HG03342 (cell line): ENCODE measurements at regions not wholly inside any gene's neighbourhood (a gene's known extent, or its start where the extent isn't known, plus 50 kb on each side); places are given as distances from the start of the nearest gene placed in this dataset.

Source experiments
- ATAC-seq: cut with Tn5 transposase; IDR thresholded peaks from one replicate; pipeline ENCODE4 v1.9.1; 2021; ENCODE audit warnings: mild to moderate bottlenecking, moderate library complexity; ENCODE audit not compliant: unreplicated experiment

DNA sequence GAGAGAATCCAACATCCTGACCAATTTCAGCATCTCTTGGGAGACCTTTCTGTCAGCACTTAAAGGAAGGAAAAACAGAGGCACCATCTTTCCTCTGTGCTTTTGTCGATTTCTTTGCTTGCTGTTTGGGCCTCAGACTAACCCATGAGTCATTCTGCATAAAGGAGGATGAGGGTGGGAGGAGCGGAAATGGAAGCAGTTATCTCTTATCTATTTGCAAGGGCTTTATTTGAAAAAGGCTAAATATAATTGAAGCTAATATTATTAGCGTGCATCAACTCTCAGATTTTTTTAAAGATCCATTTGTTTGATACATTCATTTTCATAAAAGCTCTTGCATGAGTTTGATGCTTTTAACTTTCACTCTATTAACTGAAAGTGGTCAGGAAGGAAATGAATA is 72.9 kb downstream of the ZNF622 start:
- ATAC-seq, result no peak

DNA sequence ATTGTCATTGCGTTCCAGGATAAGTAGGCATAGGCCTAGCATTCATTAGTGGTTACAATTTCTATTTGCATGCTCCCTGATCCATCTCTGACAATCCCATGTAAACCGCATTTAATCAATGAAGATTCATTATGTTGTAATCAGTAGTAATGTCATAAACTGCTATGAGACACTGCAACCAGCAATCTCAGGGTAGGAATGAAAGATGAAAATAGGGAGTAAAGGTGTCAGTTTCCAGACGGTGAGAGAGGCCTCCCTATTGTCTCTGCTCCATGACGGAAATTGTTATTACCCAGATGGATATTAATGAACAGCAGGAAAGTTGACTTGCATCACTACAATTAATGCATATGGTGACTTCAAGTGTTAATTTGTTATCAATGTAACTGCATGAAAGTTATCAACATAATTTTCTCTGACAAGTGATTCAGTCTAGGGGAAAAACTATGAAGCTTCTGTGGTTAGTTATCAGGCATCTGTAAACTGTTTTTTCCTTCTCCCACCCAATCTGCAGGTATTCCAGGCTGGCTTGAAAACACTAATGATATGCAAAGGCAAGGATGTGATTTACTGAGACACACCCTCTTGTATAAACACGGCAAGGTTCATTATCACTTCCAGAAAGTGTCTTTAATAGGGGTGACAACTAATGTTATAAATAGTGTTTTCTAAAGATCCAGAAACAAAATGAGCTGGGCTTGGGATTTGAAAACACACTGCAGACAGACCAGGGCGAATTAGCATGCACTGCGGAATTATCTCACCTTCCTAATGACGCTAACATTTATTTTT is 73.5 kb downstream of the ZNF622 start:
- ATAC-seq, result no peak

- ATAC-seq, result no peak
These were observed 74.8 kb downstream of the ZNF622 start for GRCh38 chr5:16390825-16391224.

DNA sequence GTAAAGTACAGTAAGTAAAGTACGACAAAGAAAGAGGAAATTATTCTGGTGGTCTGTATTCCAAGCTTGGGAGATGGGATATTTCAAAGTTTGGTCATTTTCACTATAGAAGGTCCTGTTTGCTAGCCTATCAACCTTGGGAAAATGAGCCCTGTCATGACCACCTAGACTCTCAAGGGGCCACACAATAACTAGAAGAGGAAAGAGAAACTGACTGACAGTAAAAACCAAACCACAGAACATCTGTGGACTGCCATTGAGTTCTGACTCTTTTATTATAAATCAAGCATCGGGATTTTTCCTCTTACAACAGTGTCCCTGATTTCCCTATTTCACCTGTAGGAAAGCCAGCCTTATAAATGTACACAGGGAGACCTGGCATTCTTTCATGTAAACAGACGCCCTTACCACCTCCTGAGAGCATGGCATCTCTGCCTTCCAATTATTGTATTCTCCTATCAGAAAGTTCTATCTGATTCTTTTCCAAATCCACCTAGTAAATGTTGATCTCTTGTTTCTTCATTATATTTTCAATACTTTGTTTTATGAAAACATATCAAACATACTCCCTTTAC is 80.0 kb downstream of the ZNF622 start:
- ATAC-seq, result no peak

DNA sequence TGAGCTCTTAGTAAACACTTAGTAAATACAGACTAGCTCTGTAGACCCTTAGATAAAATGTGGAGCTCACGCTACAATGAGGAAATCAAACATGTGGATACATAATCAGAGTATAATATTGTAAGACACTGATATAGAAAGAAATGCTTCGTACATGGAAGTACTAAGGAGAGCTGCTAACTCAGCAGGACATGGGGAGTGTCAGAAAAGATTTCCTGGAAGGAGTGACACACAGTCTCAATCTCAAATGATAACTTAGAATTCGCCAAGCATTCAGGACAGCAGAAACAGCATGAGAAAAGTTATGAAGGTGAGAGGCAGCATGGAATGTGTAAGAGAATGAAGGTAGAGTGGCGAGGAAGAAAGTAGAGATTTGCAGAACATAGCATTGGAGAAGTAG is 80.8 kb downstream of the ZNF622 start:
- no peak for ATAC-seq

GRCh38 chr5:16384222-16384621 is 81.4 kb downstream of the ZNF622 start:
- no peak for ATAC-seq

DNA sequence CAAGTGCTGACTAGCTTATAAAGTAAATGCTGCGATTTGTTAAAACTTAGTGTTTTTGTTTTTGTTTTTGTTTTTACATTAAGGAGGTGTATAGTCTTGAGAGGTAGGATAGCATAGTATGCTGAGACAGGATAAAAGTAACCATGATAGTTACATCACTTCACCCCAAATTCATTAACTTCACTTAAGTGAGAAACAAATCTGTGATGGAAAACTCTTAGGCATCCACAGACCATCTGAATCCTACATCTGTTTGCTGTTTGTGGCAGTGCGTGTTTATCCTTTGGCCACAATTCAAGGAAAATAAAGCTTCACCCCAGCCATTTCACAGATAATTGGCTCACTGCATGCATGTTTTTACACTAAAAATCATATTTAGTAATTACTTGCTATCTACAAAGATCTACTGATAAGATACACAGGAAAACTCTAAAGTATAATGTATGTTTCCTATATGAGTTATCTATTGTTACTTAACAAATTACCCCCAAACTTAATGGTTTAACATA is 82.0 kb downstream of the ZNF622 start:
- no peak for ATAC-seq

- no peak for ATAC-seq
These were observed 83.6 kb downstream of the ZNF622 start for GRCh38 chr5:16382047-16382446.

- no peak for ATAC-seq
These were observed 86.8 kb downstream of the ZNF622 start for GRCh38 chr5:16378762-16379161.

DNA sequence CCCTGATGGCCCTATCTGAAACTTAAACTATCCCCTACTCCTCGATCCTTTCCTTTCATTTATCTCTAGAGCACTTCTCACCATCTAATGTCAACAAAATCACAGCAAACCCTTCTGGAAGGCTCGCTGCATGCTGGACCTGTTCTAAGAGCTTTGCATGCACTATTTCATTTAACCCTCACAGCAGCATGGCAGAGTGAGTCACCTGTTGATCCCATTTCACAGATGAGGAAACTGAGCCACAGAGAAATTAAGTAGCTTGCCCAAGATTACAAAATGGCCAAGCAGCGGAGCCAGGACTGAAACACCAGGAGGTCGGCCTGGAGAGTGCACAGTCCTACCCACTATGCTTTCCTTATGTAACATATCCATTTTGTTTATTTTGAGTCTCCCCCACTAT is 93.1 kb downstream of the ZNF622 start:
- ATAC-seq, result no peak

GRCh38 chr5:16366491-16366890 is 99.1 kb downstream of the ZNF622 start:
- no peak for ATAC-seq

GRCh38 chr5:16364910-16365309 is 100.7 kb downstream of the ZNF622 start:
- no peak for ATAC-seq

DNA sequence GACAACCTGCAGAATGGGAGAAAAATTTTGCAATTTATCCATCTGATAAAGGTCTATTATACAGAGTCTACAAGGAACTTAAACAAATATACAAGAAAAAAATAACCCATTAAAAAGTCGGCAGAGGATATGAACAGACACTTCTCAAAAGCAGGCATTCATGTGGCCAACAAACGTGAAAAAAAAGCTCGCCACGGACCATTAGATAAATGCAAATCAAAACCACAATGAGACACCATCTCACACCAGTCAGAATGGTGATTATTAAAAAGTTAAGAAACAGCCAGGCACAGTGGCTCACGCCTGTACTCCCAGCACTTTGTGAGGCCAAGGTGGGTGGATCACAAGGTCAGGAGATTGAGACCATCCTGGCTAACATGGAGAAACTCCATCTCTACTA is 112.2 kb downstream of the ZNF622 start:
- ATAC-seq, result peak; percentile 59

- ATAC-seq, result no peak
These were observed 114.8 kb downstream of the ZNF622 start for GRCh38 chr5:16350816-16351215.

DNA sequence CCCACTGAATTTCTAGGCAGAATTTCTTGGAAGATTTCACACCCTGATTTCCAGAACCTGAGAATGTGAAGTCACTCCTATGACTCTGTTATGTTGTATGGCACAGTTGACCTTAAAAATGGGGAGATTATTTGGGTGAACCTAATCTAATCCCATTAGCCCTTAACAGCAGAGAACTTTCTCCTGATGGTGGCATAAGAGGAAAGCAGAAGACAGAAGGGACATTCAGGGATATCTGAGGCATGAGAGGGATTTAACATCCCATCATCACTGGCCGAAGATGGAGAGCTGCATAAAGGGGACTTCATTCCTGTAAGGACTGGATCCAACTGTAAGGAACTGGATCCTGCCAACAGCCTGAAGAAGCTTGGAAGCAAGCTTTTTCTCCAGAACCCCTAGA is 119.2 kb downstream of the ZNF622 start:
- no peak for ATAC-seq

DNA sequence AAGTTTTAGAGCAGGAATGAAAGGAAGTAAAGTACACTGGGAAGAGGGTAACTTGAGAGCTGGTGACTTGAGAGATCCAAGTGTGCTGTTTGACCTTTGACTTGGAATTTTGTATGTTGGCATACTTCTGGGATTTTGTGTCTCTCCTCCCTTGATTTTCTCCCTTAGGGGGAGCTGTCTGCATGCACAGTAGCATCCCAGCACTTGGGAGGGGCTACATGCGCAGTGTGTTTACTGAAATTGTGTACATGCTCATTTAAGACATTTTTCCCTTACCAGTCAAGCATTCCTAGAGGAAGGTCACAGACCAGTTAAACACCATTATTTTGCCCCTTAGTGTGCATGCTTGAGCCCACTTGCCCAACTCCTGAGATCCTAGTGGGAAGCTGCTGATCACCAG is 120.1 kb downstream of the ZNF622 start:
- no peak for ATAC-seq

- no peak for ATAC-seq
These were observed 139.5 kb downstream of the ZNF622 start for GRCh38 chr5:16326137-16326536.

DNA sequence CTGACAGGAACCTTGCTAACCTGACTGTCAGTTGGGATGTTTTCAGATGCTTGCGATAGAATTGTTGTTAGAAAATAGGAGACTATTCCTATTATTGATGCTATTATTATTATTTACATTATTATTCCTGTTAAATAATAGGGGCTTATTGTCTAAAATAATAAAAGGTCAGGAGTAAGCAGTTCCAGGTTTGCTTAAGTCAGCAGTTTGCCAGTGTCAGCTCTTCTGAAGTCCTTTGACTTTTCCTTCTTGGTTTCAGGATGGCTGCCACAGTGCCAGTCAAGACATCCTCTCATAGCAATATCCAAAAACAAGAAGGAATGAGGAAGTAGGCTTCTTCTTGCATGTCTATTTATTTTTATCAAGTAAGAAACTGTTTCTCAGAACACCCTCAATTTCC is 141.7 kb upstream of the MARCHF11 start:
- ATAC-seq, result no peak

- ATAC-seq, result no peak
These were observed 135.9 kb upstream of the MARCHF11 start for GRCh38 chr5:16315501-16315900.

GRCh38 chr5:16313761-16314160 is 134.2 kb upstream of the MARCHF11 start:
- ATAC-seq, result no peak

DNA sequence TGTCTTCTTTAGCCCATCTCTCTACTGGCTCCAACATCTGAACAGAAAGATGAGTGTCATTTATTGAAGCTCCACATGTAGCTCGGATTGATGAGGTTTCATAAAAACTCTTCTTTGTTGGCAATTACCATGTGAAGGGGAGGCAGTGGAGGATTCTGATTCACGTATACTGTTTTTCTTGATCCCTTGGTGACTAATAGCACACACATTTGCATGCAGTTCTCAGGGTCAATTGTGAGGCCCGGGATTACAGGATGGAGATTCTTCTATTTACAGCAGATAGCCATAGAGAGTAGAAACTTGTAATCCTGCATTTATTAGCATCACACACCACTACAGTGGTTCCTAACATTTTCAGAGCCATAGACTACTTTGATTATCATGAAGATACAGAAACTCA is 133.2 kb upstream of the MARCHF11 start:
- ATAC-seq, result no peak

GRCh38 chr5:16311666-16312065 is 132.1 kb upstream of the MARCHF11 start:
- ATAC-seq, result no peak

GRCh38 chr5:16306812-16307211 is 127.2 kb upstream of the MARCHF11 start:
- ATAC-seq, result no peak
